Activated CD8-positive, alpha-beta T cell treated with anti-CD3 and anti-CD28 coated beads for 36 hours (primary cell): ENCODE measurements at regions not wholly inside any gene's neighbourhood (a gene's known extent, or its start where the extent isn't known, plus 50 kb on each side); places are given as distances from the start of the nearest gene placed in this dataset.

Source experiments
- ATAC-seq: fragments of 200-7000 bp; cut with Tn5 transposase; one replicate; pipeline ENCODE4 v1.10.0; 2021; ENCODE audit warnings: mild to moderate bottlenecking, moderate library complexity
- CTCF ChIA-PET: fragments of 350-600 bp; sonication (Branson Sonifier 250); formaldehyde crosslinking; loops from one replicate; lab custom pipeline; 2021; ENCODE audit warnings: antibody characterized with exemption; lab: Charles Lee
- POLR2A ChIA-PET: fragments of 350-600 bp; sonication (Branson Sonifier 250); formaldehyde crosslinking; loops from one replicate; lab custom pipeline; 2021; ENCODE audit warnings: antibody characterized with exemption; lab: Charles Lee
- DNase-seq: peaks from one replicate; pipeline ENCODE4 v3.0.0-alpha.2; 2020
- H3K27ac Mint-ChIP-seq: one replicate; pipeline ENCODE4 v1.8.0; 2021; ENCODE audit warnings: mild to moderate bottlenecking, mixed read lengths
- H3K27me3 Mint-ChIP-seq: one replicate; pipeline ENCODE4 v1.8.0; 2021; ENCODE audit warnings: mixed read lengths
- H3K36me3 Mint-ChIP-seq: one replicate; pipeline ENCODE4 v1.8.0; 2021; ENCODE audit warnings: low read depth, mixed read lengths
- H3K4me1 Mint-ChIP-seq: one replicate; pipeline ENCODE4 v1.8.0; 2021; ENCODE audit warnings: low read depth, mixed read lengths
- H3K4me3 Mint-ChIP-seq: one replicate; pipeline ENCODE4 v1.8.0; 2021; ENCODE audit warnings: mild to moderate bottlenecking, moderate library complexity, mixed read lengths
- H3K9me3 Mint-ChIP-seq: one replicate; pipeline ENCODE4 v1.8.0; 2021; ENCODE audit warnings: mixed read lengths
- intact Hi-C: fragments of 100-400 bp; cut with micrococcal nuclease; formaldehyde crosslinking; loops from one replicate; pipeline ENCODE4 v1.10.0; 2022
- TF ChIP-seq, protein P1 (sequence below): fragments of 200-600 bp; IDR thresholded peaks from one replicate; pipeline ENCODE4 v1.8.0; 2022; ENCODE audit warnings: antibody characterized with exemption, mild to moderate bottlenecking

DNA sequence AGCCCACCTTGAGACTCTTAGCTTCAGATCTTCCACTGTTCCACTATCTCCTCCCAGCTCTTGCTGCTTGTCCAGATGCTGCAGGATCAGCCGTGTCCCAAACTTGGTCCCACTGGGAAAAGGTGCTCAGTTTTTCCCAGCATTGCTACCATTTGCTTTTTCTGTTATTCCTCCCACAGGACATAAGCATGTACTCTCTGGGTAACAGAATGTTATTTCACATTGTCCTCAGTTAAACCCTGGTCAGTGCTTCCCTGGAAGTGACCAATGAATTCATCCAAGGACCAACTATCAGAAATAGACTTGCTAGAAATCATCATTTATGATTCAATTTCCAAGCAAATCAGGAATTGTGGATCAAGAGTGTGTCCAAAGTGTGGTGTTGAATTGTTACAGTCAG is 179.2 kb upstream of the ZNF32 start:
- no peak for ATAC-seq
- ChIA-PET CTCF (no interaction called here), POLR2A (no interaction called here)
- Mint-ChIP-seq H3K36me3 (no peaks in the 10 kb centered on the region), H3K9me3 (peaks cover 3% of the 10 kb centered on the region), H3K27ac (no peak overlapping the region), H3K27me3 (no peaks in the 10 kb centered on the region), H3K4me3 (no peak overlapping the region), H3K4me1 (peaks cover 4% of the 10 kb centered on the region)
- intact Hi-C loops = no loop called here
- no peak for DNase-seq
- TF ChIP-seq, protein P1, sequence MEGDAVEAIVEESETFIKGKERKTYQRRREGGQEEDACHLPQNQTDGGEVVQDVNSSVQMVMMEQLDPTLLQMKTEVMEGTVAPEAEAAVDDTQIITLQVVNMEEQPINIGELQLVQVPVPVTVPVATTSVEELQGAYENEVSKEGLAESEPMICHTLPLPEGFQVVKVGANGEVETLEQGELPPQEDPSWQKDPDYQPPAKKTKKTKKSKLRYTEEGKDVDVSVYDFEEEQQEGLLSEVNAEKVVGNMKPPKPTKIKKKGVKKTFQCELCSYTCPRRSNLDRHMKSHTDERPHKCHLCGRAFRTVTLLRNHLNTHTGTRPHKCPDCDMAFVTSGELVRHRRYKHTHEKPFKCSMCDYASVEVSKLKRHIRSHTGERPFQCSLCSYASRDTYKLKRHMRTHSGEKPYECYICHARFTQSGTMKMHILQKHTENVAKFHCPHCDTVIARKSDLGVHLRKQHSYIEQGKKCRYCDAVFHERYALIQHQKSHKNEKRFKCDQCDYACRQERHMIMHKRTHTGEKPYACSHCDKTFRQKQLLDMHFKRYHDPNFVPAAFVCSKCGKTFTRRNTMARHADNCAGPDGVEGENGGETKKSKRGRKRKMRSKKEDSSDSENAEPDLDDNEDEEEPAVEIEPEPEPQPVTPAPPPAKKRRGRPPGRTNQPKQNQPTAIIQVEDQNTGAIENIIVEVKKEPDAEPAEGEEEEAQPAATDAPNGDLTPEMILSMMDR = no peak

DNA sequence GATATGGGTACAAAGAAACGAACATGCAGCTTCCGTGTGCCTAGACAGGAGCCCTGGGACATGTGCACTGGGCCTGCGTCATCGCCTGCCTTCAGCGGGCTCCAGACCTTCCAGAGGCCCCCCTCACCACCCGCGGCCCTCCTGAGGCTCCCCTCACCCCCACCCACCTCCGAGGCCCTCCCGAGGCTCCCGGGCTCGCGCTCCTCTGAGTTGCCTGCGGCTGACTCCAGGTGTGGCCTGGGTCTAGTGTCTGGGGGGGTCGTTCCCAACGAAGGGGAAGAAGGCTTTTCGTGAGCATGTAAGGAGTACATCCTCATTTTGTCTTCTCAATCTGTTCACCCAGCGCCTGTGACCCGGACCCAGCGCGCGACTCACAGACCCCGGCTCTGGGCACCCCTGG is 177.3 kb upstream of the ZNF32 start:
- H3K27ac Mint-ChIP-seq = no peak overlapping the region
- ChIA-PET CTCF (no interaction called here), POLR2A (no interaction called here)
- H3K9me3 Mint-ChIP-seq = peaks cover 3% of the 10 kb centered on the region
- ATAC-seq = no peak
- TF ChIP-seq, protein P1 = no peak
- DNase-seq = no peak
- H3K27me3 Mint-ChIP-seq = no peaks in the 10 kb centered on the region
- intact Hi-C loops = no loop called here
- H3K4me1 Mint-ChIP-seq = peaks cover 13% of the 10 kb centered on the region
- no peaks in the 10 kb centered on the region for H3K36me3 Mint-ChIP-seq
- no peak overlapping the region for H3K4me3 Mint-ChIP-seq

DNA sequence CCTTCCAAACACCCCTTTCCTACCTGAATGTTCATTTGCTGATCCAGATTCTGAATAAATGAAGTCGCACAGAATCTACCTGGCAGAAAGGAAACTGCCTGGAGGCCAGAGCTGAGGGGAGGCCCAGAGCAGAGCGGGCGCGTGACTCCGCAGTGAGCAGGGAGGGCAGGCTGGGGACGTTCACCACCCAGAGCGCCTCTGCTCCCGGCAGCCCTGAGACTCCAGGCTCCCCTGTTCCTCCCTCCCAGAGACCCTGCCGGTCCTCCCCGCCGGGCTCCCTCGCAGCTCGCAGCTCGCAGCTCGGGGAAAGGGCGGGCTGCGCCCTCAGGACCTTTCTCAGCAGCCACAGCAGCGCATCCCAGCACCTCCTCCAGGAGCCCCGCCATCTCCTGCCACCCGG is 176.7 kb upstream of the ZNF32 start:
- H3K4me1 Mint-ChIP-seq = peaks cover 13% of the 10 kb centered on the region
- no peak overlapping the region for H3K27ac Mint-ChIP-seq
- ChIA-PET POLR2A (interaction anchor here (0.6 kb wide), 1 partner anchor 24 kb away, joined by 4 read pairs; no protein-coding TSS in a partner anchor), CTCF (no interaction called here)
- H3K27me3 Mint-ChIP-seq = no peaks in the 10 kb centered on the region
- ATAC-seq (no peak), DNase-seq (no peak)
- H3K9me3 Mint-ChIP-seq = peaks cover 1% of the 10 kb centered on the region
- TF ChIP-seq, protein P1 = no peak
- no peak overlapping the region for H3K4me3 Mint-ChIP-seq
- intact Hi-C loops = no loop called here
- no peaks in the 10 kb centered on the region for H3K36me3 Mint-ChIP-seq

DNA sequence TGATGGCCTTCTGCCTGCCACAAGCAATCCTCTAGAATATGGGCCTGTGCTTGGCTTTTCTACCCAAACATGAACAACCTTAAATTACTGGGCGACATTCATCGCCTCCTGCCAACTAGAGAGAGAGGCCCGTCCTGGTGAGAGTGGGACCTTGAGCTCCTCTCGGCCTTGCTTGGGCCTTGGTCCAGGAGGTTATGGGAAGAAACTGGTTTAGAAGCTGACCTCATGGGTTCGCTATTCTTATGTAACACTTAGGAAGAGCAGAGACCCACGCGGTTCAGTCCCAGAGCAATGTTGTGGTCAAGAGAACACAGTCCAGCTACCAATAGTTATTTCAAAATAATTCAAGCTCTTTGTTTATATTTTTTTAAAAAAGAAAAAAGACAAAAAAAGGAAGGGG is 176.3 kb upstream of the ZNF32 start:
- Mint-ChIP-seq H3K4me1 (peaks cover 13% of the 10 kb centered on the region), H3K27ac (no peak overlapping the region), H3K9me3 (peaks cover 1% of the 10 kb centered on the region), H3K4me3 (no peak overlapping the region), H3K27me3 (no peaks in the 10 kb centered on the region), H3K36me3 (no peaks in the 10 kb centered on the region)
- ChIA-PET POLR2A (interaction anchor here (0.6 kb wide), 1 partner anchor 23 kb away, joined by 4 read pairs; no protein-coding TSS in a partner anchor), CTCF (no interaction called here)
- intact Hi-C loops = no loop called here
- no peak for DNase-seq
- TF ChIP-seq, protein P1 = no peak
- ATAC-seq = no peak

DNA sequence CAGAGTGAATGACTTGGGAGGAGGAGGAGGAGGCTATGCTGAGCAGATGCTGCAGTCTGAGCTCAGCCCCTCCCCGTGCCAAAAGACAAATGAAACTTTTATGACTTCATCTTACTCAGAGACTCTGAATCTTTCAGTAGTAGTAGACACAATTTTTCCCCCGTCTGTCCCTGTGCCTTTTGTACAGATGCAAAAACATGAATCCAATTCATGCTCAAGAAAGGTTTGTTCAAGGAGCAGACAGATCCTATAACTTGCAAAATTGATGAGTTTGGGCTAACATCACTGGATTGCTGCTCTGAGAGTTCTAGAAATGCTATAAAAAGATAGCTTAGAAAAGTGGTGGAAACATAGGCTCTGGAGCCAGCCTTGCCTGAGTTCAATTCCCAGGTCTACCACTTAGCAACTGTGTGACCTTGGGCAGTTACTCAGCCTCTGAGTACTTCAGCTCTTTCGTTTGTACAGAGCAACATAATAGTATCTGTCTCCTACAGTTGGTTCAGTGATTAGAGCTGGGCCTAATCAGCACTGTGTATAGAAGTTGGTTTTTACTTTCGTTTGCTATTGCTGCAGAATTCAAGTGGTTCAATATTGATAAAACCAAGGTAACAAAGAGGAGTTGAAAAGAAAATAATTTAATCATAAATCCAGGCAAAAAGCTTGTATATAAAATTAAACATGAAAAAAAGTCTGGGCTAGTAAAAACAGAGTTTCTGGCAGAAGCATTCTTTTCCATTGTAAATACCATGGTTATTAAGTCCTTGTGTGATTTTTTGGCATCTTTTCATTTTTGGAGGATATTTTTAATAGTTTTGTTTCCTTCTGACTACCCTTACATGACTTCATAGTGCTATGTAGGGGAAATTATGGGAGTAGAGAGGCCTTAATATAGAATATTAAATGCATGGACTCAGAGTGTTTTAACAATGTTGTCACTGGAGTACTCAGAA is 174.2 kb upstream of the ZNF32 start:
- Mint-ChIP-seq H3K27ac (no peak overlapping the region), H3K9me3 (no peaks in the 10 kb centered on the region), H3K27me3 (no peaks in the 10 kb centered on the region), H3K4me3 (no peak overlapping the region), H3K4me1 (peaks cover 21% of the 10 kb centered on the region), H3K36me3 (no peaks in the 10 kb centered on the region)
- no peak for DNase-seq
- CTCF ChIA-PET = interaction anchor here (1.4 kb wide), 1 partner anchor 12 kb away, joined by 3 read pairs; no protein-coding TSS in a partner anchor
- POLR2A ChIA-PET = no interaction called here
- peak; percentile 53 for ATAC-seq
- intact Hi-C loops = no loop called here
- TF ChIP-seq, protein P1 = no peak
